IPS DF 4.7 (cell line): ENCODE measurements at regions not wholly inside any gene's neighbourhood (a gene's known extent, or its start where the extent isn't known, plus 50 kb on each side); places are given as distances from the start of the nearest gene placed in this dataset.
A peak's percentile ranks its signal among the peaks of the same experiment; 100 is the strongest.

ENCODE experiments used
- DNase-seq: peaks from one replicate; pipeline ENCODE4 v3.0.0-alpha.2; 2013; ENCODE audit warnings: low spot score; ENCODE audit errors: extremely low read depth

DNA sequence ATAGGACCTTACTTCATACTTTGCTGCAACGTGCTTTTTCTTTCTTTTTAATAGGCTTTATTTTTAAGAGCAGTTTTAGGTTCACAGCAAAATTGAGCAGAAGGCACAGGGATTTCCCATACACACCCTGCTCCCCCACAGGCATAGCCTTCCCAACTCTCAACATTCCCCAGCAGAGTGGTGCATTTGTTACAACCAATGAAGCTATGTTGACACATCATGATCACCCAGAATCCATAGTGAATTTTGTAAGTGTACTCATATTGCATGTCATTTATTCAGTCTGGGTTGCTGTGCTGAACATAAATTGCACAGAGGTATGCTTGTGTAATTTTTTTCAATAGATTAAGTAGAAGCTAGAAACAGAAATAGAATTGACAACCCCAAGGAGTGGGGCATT, 327.3 kb downstream of the INHBA start:
- DNase-seq = no peak

DNA sequence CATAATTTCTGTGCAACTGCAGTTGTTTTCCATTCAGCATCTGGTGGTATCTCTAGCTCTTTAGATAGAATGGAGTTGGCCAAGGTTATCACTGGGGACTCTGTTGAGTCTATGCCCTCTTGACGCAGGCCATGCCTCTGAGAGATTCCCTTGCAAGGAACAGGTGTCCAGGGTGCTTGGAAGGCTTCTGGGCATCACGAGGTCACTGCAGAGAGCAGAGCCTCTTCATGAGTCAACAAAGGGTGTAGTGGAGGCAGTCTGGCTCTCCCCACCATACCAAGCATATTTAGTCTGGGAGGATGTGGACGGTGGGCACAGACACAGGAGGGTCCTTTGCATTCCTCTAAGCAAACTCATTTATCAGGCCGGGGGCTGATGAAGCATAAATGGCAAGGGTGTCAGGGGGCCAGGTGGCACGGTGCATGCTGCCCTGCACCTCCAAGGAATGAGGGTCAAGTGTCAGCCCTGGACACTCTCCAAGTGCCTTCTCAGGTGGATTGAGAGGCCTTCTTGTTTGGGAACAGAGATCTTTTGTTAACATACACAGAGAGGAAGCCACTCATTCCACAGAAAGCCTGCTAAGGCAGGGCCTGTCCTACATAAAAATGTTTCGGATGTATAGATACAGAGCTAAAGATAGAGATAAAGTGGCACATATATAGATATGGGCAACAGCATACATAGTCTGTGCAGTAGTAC, 328.6 kb downstream of the INHBA start:
- no peak for DNase-seq

DNA sequence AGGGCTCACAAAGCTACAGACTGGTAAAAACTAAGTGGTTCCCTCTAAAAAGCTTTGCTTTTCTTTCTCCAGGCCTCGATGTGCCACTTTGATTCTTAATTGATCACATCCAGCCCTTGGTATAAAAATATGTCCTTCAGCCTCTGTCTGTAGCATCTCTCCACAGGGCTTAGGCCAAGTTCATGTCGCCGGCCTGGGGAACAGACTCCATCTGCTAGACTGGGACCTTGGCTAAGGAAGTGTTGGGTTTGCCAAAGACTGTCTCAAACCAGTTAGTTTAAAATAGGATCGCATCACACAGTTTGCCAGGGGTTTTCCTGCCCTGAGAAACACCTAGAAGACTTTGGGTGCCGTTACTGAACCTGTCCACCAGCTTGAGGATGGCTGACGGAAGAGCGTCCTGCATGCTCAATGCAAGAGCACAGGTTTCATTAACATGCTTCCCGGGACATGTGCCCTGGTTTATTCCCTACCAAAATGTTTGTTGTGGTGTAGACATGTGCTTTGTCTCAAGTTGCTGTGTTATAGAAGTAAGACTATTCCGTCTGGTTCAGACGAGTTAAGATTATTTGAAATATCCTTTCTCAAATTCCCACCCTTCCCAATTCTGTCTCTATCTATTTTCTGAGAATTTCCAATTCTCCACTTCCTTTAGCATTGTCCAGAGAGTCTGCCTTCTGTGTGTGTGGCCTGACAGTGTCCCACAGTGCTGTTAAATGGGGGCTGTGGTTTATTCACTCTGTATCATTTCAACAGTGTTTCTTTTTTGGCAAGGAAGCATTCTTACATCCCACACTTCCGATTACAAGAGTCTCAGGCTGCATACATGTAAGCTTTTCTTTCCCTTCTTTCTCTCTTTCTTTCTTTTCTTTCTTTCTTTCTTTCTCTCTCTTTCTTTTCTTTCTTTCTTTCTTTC, 334.7 kb downstream of the INHBA start:
- DNase-seq = no peak

DNA sequence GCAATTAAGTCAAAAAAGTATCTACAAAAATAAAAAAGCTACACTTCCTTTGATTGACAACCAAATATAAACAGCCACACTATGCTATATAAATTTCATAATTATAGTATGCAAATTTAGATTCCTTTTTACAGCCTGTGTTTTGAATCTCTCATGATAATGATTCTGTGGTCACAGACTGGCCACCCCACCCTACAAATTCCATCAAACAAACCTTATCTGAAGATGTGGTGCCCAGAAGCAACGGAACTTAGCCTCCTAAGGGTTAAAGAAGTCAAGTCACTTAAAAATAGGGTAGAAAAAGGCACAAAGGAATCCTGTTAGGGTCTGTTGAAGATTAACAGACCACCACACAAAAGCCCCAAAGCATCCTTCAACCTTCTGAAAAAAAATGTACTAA, 351.8 kb downstream of the INHBA start:
- DNase-seq = no peak

DNA sequence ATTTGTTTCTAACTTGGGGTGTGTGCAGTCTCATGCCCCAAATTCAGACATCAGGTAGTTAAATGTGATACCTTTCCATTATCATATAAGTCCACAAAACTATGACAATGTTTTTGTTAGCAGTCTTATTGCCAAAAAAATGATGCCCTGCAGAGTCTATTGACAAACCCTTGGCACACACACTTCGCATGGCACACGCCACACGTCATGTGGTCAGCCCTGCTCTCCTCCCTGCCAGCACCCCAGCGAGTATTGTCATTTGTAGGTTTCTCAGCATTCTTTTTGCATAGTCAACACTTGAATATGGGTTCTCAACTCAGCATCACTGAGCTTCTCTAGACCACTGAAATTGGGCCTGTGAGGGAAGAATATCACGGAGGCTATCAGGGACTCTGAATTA, 356.0 kb downstream of the INHBA start:
- DNase-seq = no peak

DNA sequence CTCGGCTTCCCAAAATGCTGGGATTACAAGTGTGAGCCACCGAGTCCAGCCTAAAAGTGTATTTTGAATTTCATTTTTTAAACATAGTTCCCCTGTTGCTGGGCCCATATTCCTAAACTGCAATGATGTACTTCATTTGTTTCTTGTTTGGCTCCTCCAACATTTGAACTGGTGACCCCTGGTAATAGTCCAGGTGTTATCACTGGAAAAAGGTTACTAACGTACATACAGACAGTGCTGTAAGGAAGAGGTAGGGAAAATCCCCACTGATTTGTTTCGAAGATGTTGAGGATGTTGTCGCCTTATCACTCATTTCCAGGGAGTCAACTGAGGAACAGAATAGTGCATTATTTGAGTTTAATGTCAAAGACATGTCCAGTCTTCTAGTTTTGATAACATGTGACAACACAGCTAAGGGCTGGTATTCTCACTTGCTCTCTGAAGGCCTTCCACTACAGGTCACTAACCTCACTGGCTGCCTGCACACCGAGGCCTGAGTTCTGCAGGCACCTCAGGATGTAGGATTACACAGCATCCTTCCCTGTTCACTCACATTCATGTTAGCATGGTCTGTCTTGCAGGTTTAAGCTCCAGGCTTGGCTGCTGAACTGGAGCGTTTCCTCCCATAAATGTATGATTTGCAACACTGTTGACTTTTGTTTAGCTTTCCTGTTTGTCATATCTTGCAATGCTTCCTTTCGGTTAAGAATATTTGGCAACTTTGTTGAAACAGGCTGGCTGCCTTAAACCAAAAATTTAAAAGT, 362.8 kb downstream of the INHBA start:
- no peak for DNase-seq

DNA sequence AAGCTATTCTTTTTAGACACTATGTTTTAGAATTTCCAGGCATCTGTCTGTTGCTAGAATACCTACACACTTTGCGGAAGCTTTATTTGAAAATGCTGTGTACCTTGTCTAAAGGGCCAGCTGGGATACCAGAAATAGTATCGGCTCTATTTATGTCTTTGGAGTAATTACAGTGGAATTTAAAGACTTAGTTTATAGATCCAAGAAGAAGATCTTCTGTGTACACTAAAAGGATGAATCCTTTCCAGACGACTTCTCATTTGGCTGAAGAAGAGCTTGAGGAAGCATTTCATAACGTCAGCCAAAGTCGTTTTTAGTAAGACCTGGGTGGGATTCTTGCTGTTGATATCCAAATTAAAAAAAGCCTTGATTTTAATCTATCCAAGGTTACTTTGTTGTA, 365.9 kb downstream of the INHBA start:
- DNase-seq = no peak

DNA sequence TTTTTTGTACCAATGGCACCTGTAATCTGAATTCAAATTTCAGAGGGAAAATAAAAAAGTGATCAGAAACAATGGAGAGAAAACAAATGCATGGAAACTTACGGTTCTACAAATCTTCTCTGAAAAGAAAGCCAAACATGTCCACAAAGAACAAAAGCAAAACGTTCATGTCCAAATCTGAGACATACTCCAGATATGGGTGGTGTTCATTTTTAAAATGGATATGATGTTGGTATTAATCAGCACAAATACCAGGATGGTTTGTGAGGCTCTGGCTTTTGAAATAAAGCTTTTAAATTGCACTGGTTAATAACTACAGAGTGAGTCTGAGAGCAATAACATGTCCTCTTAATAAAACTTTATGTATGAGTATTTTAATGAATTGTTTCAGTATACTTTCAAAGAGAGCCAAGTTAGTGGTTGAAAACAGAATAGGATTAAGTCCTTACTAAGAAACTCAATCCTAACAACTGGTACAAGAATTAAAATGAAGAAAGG, 366.4 kb downstream of the INHBA start:
- no peak for DNase-seq

DNA sequence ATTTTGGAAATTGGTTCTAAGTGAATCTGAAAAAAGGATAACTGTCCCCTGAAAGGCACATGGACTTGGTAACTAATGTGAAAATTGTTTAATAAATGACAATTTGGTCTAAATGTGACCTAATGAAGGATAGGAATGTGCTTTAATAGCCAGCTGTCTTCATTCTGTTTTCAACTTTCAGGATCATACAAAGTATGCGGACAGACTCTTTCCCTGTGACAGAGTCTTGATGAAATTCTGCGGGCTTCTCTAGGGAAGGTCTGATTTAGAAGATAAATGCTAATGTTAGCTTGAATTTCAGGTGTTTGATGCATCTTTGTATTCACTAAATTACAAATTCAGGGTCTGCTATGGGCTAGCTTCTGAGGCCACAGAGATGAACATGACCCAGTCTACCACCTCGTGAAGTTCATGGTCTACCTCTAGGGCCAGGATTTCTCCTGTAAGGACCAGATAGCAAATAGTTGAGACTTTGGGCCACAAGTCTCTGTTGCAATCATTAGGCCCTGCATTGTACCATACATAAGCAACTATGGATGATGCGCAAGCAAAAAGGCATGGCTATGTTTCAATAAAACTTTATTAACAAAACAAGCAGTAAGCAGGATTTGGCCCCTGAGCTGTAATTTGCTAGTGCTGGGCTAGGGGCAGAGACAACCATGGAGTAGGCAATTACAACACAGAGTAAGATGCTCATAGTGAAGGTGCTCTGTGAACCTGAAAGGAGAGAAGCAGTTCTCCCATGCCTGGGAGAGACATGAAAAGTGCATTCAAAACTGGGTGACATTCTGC, 368.6 kb downstream of the INHBA start:
- no peak for DNase-seq

DNA sequence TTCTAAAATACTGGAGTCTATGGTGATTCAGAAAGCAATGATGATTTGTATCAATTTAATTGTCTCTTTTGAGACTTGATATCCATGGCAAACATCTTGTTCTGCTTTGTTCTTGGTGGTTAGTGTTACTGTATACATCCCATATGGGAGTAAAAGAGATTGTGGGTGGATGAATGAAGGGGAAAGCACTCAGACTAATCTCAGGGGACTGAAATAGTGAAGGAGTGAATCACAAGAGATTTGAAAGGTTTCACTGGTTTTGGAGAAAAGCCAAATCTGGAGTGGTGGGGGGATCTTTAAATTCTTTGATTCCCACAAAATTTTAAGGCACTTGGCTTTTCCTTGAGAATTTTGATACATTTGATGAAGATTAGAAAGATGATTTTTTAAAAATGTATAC, 369.4 kb downstream of the INHBA start:
- no peak for DNase-seq

DNA sequence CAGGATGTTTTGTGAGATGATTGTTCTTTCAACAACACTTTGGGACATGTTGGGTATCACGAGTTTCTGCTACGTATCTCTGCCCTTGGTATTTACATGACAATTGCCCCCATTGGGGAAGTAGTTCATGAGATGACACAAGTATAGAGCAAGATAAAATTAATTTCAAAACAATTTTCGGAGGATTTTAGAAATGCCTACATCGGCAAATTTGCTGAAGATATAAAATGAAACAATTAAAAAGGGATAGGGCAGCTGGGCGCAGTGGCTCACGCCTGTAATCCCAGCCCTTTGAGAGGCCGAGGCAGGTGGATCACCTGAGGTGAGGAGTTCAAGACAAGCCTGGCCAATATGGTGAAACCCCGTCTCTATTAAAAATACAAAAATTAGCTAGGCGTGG, 371.7 kb downstream of the INHBA start:
- DNase-seq = no peak

DNA sequence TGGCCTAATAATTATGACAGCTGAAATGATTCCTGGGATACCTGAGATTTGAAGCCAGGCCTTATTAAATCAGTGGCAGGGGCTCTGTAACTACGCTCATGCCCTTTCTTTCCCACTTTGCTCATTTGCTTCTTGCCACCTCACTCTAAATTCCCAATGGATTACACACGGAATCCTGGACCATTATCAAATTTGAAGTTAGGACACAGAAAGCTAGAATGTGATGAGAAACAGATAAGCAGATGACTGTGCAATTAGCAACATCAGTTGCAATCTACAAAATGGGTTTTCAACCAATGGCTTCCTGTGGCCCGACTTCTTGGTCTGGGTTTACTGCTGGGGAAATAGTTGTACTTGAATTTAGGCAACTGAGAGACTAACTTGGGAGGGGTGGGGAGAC, 374.3 kb downstream of the INHBA start:
- DNase-seq = no peak

DNA sequence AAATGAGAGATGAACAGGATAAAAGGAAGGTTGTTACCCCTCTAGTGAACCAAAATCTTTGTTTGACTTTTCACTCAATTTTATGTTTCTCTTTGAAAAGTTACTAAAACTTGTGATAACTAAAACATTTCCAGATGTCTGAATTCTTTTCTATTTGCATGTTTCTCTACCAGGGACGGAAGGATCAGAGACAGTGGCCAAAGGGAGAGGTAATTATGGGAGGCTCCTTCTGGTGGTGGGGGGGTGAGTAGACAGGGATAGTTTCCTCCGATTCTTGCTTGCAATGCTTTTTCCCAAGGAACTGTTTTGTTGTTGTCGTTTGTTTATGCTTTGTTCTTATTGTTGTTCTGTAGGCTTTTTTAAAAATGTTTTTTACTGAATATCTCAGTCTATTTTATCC, 374.8 kb downstream of the INHBA start:
- no peak for DNase-seq

DNA sequence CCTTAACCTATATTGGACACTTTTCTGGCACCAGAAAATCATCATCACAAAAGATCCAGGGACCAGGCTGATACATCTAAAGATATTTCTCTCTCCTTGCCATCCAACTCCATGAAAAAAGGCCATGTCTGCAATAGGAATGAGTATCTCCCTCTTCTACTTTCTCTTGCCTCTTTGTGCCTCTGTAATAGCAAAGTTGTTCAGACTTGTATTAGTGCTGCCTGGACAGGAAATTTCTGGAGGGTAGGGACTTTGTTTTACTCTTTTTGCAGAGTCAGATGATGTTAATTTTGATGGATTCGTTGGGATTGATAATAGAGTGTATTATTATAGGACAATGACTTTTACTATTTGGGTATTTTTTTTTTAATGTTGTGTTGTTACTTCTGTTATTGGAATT, 376.3 kb downstream of the INHBA start:
- no peak for DNase-seq

DNA sequence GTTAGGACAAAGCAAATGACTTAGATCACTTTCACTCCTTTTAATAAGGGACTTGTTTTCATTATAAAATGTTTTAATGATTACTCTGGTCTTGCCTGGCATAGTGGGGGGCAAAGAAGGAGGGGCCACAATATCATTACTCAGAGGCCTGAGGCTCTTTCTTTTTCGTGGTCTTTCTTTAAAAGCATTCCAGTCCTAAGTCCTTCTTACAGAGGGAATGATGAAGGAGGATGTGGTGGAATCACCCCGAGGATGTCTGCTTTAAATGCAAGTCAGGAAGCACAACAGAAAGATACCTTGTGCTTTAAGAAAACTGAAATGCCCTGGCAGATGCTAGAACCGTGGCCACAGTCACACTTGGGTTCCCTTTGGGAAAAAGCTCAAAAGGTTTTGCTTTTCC, 379.1 kb downstream of the INHBA start:
- no peak for DNase-seq

DNA sequence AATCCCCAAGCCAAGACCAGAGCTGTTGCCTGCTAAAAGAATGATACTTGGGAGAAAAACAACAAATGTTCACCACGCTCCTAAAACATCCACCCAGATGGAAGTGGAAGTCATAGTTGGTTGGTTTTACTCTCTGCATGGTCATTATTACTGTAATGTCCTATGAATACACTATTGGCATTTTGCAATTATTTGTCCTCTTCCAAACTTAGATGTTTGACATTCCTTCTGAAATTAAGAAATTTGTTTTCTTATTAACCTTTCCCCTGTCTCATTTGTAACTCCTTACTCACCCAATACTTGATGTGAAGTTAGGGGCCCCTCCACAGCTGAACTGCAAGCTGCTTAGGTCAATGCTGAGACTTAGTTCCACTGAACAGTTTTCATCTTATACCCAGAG, 383.3 kb downstream of the INHBA start:
- DNase-seq = no peak

DNA sequence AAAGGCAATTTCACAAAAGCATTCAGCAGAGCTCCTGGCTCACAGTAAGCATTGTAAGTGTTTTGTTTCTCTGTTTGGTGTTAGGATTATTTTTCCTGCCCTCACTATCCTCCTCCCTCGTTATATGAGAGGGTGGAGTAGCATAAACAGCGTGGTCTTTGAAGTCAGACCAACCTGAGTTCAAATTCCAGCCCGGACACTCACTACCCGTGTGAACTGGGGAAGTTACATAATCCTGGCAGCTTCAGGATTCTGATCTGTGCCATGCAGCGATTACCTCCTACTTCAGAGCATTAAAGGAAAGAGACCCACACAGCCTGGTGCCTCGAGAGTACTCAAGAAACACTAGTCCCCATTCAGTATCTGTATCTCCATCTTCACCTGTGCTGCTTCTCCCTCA, 386.5 kb downstream of the INHBA start:
- no peak for DNase-seq

DNA sequence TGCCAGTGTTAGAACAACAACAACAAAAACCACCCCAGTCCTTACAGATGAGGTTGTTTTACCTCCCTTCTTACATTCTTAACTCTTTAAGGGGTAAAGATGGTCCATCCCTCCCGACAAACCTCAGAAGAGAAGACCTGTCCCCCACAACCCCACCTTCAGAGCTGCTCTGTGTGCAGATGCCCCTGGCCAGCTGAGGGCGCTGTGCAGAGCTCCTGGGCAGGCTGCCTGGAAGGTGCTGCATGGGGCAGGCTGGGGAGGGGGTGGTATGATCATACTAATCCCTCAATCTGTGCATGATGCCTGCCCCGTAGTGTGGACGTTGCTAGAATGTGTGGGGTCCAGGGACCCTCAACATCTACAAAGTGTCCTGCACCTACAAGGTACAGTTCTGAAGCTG, 387.1 kb downstream of the INHBA start:
- DNase-seq = peak; percentile 7

DNA sequence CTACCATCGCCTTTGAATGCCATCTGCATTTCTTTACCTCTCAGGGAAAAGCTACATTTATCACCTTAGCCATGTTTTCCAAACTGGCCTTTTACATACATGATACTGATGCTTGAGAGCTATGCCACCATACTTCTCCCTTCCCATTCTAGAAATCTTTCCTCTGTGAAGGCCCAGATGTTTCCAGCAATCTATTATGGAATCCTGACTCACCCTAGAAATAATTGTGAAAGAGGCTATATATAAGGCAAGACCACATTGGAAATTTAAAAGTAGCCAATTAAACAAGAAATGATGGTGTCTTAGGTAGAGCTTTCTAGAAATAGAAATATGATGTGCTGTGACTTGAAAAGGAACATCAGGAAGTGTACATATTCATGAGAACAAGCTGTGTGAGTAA, 389.7 kb downstream of the INHBA start:
- DNase-seq = no peak

DNA sequence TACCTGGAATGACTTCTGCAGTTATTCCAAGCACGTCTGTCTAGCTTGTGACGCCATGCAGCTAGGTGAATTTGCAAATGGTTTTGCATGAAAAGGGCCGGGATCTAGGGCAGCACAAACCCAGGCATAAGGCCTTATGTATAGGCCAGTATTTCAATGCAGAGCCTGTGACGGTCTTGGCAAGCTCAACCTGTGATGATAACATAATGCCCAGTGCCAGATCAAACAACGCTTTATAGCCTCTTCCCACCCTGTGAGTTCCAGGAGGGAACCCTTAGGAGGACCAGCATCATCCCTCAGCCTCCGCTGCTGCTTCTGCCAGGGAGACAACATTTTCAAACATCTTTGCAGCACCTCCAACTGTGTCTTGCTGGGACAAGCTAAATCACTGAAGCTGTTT, 390.7 kb downstream of the INHBA start:
- DNase-seq = no peak

DNA sequence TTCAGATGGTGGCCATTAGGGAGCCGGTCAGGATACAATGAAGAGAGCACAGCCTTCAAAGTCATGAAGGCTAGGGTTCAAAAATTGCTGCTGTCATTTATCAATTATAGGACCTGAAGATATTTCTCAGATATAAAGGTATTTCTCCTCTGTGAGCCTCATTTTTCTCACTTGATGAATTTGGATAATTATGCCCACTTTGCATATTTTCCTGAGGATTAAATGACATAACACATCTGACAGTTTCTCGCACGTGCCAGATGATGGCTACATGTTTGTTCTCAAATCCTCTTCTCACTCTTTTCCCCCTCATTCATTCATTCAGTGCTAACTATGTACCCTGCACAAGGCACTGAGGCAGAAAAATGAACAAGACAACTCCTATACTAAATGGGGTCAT, 391.6 kb downstream of the INHBA start:
- no peak for DNase-seq
